GM21390 (cell line): ENCODE measurements at regions not wholly inside any gene's neighbourhood (a gene's known extent, or its start where the extent isn't known, plus 50 kb on each side); places are given as distances from the start of the nearest gene placed in this dataset.
"Not testable (repeated sequence)": the region's sequence is repeated elsewhere in the genome, so short reads cannot be mapped to it uniquely, and the experiment has no call there.

ENCODE experiments used
- ATAC-seq: cut with Tn5 transposase; IDR thresholded peaks from one replicate; pipeline ENCODE4 v1.9.1; 2021; ENCODE audit not compliant: unreplicated experiment

DNA sequence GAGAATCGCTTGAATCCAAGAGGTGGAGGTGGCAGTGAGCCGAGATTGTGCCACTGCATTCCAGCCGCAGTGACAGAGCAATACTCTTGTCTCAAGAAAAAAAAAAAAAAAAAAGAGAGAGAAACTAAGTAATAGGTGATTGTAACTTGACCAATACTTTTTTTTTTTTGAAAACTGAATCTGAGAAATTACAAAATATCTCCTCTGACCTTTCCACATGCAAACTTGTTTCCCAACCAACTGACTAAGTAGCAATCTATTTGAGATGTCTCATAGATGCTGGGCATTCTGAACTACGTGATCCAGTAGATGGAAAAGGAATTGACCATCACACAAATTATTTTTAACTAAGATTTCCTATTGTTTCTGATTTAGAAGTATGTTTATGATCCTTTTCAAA lies 407.3 kb upstream of the CHORDC1 start:
- no peak for ATAC-seq

- no peak for ATAC-seq
These were observed 406.5 kb upstream of the CHORDC1 start for GRCh38 chr11:90629229-90629806.

GRCh38 chr11:90614318-90614717 lies 391.5 kb upstream of the CHORDC1 start:
- no peak for ATAC-seq

GRCh38 chr11:90613037-90613436 lies 390.2 kb upstream of the CHORDC1 start:
- not testable (repeated sequence) for ATAC-seq

DNA sequence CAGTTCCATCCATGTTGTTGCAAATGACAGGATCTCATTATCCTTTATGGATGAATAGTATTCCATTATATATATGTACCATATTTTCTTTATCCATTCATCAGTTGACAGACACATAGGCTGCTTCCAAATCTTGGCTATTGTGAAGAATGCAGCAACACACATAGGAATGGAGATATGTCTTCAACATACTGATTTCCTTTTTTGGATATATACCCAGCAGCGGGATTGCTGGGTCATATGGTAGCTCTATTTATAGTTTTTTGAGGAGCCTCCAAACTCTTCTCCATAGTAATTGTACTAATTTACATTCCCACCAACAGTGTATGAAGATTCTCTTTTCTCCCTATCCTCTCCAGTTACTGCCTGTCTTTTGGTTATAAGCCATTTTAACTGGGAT lies 383.9 kb upstream of the CHORDC1 start:
- no peak for ATAC-seq

DNA sequence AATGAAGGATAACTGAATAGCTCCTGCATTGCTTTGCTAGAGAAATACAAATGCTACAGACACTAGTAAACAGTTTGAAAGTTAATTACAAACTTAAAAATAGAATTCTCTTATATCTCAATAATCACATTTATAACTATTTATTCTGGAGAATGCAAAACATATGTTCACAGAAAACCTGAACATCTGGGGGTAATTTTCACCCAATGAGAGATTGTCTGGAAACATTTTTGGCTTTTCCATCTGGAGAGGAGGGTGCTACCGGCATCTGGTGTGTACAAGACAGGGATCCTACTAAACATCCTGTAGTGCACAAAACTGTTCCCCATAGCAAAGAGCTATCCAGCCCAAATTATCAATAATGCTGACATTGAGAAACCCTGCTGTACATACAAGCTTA lies 378.4 kb upstream of the CHORDC1 start:
- no peak for ATAC-seq

DNA sequence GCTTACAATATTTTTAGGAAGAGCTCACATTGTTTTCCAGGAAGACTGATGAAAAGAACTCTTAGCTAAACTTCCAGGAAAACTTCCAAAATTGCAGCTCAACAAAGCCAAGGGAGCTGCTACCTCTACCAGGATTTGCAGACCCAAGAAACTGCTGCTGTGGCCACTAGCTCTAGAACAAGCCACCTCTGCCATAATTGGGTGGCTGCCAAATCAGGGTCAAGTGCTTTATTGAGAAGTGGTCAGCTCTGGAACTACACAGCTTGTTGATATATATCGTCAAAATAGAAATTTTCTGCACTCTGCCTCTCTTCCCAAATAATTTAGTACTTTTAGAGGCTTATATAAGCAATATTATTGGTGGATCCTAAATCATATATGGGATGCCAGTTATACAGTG lies 371.8 kb upstream of the CHORDC1 start:
- no peak for ATAC-seq

DNA sequence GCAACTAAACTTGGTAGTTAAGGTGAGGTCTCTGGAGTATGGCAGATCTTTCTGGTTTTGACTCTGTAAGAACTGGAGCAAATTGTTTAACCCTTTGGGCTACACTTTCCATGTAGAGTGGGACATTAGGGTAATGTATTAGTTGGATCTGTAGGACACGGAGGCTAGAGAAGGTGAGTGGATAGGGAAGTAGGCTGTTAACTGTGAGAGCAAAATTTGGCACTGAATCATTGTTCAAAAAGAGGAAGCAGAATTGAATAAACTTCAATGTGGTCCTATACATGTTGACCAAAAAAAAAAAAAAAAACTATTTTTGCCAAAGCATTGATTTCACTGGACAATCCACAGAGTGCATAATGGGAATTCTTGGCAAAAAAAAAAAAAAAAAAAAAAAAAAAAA lies 370.2 kb upstream of the CHORDC1 start:
- ATAC-seq = no peak

GRCh38 chr11:90590286-90590685 lies 367.4 kb upstream of the CHORDC1 start:
- ATAC-seq = no peak

- ATAC-seq = no peak
These were observed 366.9 kb upstream of the CHORDC1 start for GRCh38 chr11:90589735-90590134.

- no peak for ATAC-seq
These were observed 365.0 kb upstream of the CHORDC1 start for GRCh38 chr11:90587896-90588295.

DNA sequence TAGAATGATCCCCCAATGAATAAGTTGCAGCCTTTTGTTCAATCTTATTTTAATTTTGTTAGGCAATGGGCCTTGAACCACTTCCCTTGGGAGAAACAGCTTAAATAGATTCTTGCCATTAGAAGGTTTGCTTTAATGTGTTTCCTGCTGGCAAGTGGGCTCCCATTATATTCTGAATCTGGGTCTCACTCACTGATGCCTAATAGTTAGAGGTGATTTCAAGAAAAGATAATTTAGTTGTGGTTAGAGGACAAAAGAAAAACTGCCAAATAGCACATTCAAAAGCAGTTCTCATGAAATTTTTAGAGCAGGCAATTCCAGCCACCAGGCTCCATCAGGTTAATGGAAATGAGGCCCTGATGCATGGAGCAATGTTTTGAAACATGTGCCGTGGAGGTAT lies 362.6 kb upstream of the CHORDC1 start:
- ATAC-seq = no peak

GRCh38 chr11:90582999-90583398 lies 360.1 kb upstream of the CHORDC1 start:
- not testable (repeated sequence) for ATAC-seq

DNA sequence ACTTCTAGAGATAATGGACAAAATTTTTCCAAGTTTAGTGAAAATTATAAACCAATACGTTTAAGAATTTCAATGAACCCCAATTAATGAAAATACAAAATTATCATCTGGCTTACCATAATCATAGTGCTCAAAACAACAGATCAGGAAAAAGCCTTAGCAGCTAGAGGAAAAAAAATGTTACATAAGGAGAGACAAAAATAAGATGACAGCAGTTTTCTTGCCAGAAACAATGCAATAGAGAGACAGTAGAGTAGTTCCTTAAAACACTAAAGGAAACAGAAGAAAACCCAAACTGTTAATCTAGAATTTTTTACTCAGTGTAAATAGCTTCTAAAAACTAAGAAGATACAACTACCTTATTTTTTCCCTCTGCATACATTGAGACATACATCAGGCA lies 341.7 kb upstream of the CHORDC1 start:
- ATAC-seq = no peak

GRCh38 chr11:90558328-90558865 lies 335.5 kb upstream of the CHORDC1 start:
- ATAC-seq = no peak

DNA sequence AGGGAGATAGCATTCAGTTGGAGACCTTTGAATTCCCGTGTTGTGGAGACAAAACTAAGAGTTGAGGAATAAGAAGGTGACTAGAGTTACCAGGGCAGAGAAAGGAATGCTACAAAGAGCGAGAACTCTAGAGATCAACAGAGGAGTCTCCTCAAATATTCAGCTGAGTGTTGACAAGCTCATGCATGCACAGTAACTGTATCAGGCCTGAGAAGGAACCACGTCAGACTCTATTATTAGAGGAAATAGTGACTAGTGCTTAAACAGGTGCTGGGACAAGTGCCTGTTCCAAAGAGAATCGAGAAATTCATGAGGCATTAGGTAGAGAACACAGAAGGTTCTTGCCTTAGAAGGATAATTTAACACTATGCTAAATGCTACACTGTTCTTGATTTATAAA lies 333.8 kb upstream of the CHORDC1 start:
- ATAC-seq = no peak

- no peak for ATAC-seq
These were observed 333.2 kb upstream of the CHORDC1 start for GRCh38 chr11:90556026-90556425.

DNA sequence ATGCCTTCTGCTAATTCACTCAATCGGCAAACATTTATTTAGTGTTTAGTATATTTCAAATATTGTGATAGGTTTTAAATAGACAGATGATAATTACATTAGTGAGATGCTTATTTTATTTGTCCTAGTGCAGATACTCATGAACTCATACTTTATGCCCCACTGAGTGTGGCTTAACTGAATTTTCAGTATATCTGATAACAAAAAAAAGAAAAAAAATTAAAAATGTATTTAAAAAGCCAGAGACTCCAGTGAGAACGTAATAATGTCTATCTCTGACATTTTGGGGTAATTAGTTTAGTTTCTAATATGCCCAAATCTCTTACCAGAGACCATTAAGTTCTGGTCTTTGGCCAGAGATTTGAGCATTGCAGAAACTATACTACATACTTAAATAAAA lies 332.6 kb upstream of the CHORDC1 start:
- no peak for ATAC-seq

DNA sequence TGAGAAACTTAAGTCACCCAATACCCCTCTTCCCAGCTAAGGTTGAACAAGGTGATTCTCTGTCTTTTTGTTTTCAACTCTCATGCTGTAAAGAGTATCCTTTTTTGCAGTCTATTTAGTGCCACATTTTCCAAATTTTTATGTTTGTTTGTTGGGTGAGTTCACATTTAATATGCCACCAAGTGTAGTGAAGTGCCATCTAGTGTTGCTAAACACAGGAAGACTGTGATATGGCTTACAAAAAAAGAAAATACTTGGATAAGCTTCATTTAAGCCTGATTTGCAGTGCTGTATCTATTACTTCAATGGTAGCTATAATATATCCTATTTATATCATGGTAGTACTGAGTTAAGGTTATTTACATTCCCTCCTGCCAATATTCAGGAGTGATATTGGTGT lies 319.2 kb upstream of the CHORDC1 start:
- ATAC-seq = no peak

DNA sequence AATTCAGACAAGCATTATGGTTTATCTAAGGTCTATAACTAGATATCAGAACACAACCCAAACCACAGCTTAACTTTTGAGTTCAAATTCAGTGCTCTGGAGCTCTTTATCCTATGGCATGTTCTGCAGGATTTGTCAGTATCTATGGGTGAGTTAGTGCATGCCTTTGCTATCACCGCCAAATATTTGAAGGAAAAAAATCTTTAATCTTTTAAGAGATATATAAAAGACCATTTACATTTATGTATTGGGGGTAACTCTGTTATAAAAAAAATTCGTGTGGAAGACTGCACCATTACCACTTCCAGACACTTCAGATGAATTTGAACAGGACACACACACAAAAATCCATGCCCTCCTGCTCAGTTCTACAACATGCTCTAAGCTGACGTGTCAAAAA lies 313.5 kb upstream of the CHORDC1 start:
- no peak for ATAC-seq

DNA sequence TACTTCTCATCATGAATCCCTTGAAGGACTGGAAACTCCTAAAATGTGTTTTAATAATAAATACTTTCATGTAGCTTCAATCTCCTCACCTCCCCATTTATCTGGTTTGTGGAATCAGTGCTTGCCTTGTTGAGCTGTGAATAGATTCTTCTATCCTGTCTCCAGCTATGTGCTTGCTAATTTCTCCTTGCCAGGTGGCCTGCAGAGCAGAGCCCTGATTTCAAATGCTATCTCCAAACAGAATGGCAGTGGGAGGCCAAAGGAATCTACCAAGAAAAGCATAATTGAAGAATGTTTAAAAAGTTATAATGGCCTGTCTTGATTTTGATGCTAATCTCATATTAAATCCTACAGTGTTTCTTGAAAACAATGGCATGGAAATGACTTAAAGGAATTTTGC lies 309.3 kb upstream of the CHORDC1 start:
- no peak for ATAC-seq

- no peak for ATAC-seq
These were observed 308.2 kb upstream of the CHORDC1 start for GRCh38 chr11:90531001-90531400.

DNA sequence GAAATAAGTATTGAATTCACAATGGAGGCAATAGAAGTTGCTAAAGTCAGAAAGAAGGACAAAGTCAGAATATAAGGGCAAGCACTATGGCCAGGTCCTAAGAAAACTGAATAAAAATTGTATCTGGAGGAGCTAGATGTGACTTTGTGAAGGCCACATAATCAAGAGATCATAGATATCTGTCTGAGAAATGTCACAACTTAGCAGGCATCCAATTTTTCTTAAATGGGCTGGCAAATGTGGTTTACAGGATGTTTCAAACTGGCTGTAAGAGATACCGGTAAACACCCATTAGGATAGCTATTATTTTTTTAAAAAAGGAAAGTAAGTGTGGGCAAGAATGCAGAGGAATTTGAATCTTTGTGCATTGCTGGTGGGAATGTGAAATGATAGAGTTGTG lies 303.1 kb upstream of the CHORDC1 start:
- ATAC-seq = no peak
